GM18951 (cell line): ENCODE measurements at regions not wholly inside any gene's neighbourhood (a gene's known extent, or its start where the extent isn't known, plus 50 kb on each side); places are given as distances from the start of the nearest gene placed in this dataset.
"Not testable (repeated sequence)": the region's sequence is repeated elsewhere in the genome, so short reads cannot be mapped to it uniquely, and the experiment has no call there.

ENCODE experiments used
- POLR2A ChIP-seq: IDR thresholded peaks from 4 replicates; pipeline ENCODE4 v1.6.1; 2011; ENCODE audit warnings: mild to moderate bottlenecking; ENCODE audit not compliant: insufficient read length, insufficient read depth; ENCODE audit errors: extremely low read depth
- in situ Hi-C: fragments of 300-500 bp; cut with MboI; formaldehyde crosslinking; loops from one replicate; pipeline ENCODE4 v1.12.0; 2022; ENCODE audit warnings: low sequenced_read_pairs, mixed read lengths, inconsistent platforms; ENCODE audit not compliant: unreplicated experiment

GRCh38 chr1:88581703-88582102, 102.4 kb upstream of the PKN2 start:
- no peak for TF ChIP-seq POLR2A
- in situ Hi-C loops, result loop anchor here (25.0 kb wide), 1 partner anchor 1294 kb away; no protein-coding TSS in a partner anchor

- in situ Hi-C loops, result loop anchor here (25.0 kb wide), 1 partner anchor 1306 kb away; no protein-coding TSS in a partner anchor
- TF ChIP-seq POLR2A, result no peak
Observed at GRCh38 chr1:88593358-88593757, 90.7 kb upstream of the PKN2 start.

GRCh38 chr1:88595355-88596002, 88.6 kb upstream of the PKN2 start:
- TF ChIP-seq POLR2A, result no peak
- in situ Hi-C loops, result loop anchor here (25.0 kb wide), 1 partner anchor 1308 kb away; no protein-coding TSS in a partner anchor

- in situ Hi-C loops, result loop anchor here (25.0 kb wide), 1 partner anchor 1311 kb away; no protein-coding TSS in a partner anchor
Observed at GRCh38 chr1:88597973-88598372, 86.1 kb upstream of the PKN2 start.

GRCh38 chr1:88608139-88608943, 75.7 kb upstream of the PKN2 start:
- in situ Hi-C loops, result no loop called here
- TF ChIP-seq POLR2A, result no peak

GRCh38 chr1:88609051-88609450, 75.0 kb upstream of the PKN2 start:
- in situ Hi-C loops, result no loop called here
- TF ChIP-seq POLR2A, result no peak

GRCh38 chr1:88610687-88611086, 73.4 kb upstream of the PKN2 start:
- TF ChIP-seq POLR2A, result no peak
- in situ Hi-C loops, result no loop called here

GRCh38 chr1:88612292-88612691, 71.8 kb upstream of the PKN2 start:
- in situ Hi-C loops, result no loop called here
- no peak for TF ChIP-seq POLR2A

- in situ Hi-C loops, result no loop called here
- no peak for TF ChIP-seq POLR2A
Observed at GRCh38 chr1:88612773-88613172, 71.3 kb upstream of the PKN2 start.

GRCh38 chr1:88618331-88618730, 65.7 kb upstream of the PKN2 start:
- TF ChIP-seq POLR2A, result no peak
- in situ Hi-C loops, result no loop called here

GRCh38 chr1:88623101-88623500, 61.0 kb upstream of the PKN2 start:
- in situ Hi-C loops, result not testable (repeated sequence)
